ENCODE measurements at regions not wholly inside any gene's neighbourhood (a gene's known extent, or its start where the extent isn't known, plus 50 kb on each side); places are given as distances from the start of the nearest gene placed in this dataset.

DNA sequence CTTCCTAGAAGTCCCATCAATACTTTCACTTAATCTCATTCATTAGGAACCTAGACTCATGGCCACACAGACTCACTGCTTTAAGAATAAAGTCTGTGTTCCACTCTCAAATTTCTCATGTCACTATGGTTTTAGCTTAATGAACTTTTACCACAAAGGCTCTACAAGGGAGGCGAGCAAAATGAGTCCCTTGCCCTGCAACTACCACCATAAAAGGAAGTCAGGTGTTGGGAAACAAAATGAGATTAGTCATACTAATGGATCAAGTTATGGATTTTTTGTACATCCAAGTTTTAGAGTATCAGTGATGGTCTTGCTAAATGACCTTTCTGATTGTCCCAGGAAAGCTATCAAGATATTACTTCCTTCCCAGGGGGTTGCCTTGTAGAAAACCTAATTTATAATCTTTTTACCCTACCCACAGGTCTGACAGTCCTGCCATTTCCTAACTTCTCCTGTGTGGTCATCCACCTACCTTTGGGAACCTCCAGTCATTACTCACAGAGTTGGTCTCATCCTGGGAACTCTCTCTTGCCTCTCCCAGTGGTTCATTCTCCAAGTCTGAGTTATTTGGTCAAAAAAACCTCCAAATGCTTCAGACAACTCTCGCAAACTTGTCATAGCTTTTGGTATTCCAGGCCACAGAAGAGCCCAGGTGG lies 51.8 kb upstream of the SLC16A1 start:
- peak; percentile 9 for DNase-seq (ENCODE audit: low spot score)

DNA sequence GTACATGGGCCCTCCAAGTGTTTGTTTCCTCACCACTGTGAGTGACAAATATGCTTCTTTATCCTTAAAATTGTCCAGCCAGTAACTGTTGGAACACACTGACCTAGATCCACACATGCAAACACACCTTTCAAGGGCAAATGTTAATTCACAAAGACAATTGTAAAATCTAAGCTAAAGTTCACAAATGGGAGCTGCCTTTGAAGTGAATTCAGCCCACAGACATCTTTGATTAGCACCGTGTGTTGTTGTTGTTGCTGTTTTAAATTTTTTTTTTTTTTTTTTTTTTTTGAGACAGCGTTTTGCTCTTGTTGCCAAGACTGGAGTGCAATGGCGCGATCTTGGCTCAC lies 52.3 kb upstream of the SLC16A1 start:
- no peak for DNase-seq (ENCODE audit: low spot score)

DNA sequence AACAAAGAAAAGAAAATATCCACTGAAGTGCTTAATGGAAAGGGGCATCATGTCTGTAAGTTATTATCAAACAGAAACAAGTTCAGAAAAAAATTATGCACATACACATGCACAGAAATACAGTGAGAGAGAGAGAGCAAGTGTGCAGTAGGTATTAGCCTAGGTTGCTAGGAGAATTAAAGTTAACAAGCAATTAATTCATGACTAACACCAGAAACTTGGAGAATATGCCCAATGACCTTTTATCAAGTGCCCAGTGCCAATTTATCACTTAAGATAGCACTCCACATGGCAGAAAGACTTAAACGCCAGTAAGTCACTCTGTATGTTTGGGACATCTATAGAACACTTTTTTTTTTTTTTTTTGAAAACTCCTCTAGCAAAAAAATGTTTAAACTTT lies 56.2 kb upstream of the SLC16A1 start:
- DNase-seq (ENCODE audit: low spot score): no peak

DNA sequence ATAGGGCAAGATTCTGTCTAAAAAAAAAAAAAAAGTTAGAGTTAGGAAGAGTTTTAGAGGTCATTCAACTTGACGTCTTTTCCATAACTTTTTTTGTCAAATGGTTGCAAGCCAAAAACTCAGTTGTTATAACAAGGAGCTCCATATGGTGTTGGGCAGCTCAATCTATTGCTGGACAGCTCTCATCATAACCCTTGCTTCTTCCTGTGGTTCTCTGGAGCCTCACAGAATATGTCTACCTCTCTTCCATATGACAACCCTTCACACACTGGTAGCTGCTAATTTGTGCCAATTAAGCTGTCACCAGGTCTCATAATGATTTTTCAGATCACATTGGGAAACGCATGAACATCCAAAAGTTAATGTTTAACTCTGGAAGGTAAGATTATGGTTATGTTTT lies 57.8 kb upstream of the SLC16A1 start:
- no peak for DNase-seq (ENCODE audit: low spot score)

DNA sequence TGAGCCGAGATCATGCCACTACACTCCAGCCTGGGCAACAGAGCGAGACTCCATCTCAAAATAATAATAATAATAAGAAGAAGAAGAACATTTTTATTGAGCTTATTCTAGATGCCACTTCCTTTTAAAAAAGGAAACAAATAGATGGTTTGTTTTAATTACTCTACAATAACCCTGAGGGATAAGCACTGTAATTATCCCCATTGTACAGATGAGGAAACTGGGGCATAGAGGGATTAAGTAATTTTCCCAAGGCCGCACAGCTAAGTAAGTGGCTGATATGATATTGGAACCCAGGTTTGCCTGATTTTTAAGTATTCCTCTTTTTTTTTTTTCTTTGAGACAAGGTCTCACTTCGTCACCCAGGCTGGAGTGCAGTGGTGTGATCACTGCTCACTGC lies 58.5 kb upstream of the LRIG2 start:
- no peak for DNase-seq (ENCODE audit: low spot score)

DNA sequence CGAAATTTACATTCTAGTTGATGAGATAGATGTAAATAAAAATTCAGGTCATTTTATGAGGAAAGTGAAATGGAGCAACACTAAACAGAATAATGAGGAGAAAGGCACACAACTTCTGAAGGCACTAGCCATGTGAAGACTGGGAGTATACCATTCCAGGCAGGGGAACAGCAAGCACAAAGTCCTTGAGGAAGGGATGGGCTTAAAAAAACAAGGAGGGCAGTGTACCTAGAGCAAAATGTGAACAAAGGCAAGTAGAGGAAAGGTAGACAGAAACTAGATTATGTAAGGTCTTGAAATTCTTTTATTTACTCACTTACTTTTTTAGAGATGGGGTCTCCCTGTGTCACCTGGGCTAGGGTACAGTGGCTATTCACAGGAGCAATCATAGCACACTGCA lies 54.1 kb upstream of the LRIG2 start:
- no peak for DNase-seq (ENCODE audit: low spot score)

DNA sequence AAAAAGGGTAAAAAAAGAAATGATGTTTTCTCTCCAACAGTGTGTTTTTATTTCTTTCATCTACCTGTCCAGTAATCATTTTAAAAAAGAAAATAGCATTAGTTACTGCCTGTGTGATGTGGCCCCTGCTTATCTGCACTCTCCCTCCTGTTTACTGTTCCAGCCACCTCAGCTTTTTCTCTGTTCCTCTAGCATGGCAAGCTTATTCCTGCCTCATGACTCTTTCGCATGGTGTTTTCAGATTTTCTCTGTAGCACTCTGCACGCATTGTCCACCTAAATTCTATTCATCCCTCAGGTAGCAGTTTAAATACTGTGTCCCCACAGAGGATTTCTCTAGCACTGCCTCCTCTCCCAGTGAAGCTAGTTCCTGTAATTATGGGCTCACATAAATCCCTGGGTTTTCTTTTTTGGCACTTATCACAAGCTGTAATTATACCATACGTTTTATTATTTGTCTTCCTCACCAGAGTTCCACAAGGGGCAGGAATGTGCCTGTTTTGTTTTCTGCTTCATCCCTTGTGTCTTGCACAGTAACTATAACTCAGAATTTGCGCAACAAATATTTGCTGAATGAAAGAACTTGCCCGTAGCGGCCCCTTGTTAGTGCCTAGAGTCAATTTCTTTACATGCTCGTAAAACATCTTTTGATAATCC lies 51.4 kb upstream of the LRIG2 start:
- DNase-seq (ENCODE audit: low spot score): no peak

All from kidney tubule cell (primary cell).